GM18909 (cell line): ENCODE measurements at regions not wholly inside any gene's neighbourhood (a gene's known extent, or its start where the extent isn't known, plus 50 kb on each side); places are given as distances from the start of the nearest gene placed in this dataset.
"Not testable (repeated sequence)": the region's sequence is repeated elsewhere in the genome, so short reads cannot be mapped to it uniquely, and the experiment has no call there.

Source experiments
- ATAC-seq: cut with Tn5 transposase; IDR thresholded peaks from one replicate; pipeline ENCODE4 v1.9.1; 2021; ENCODE audit warnings: mild to moderate bottlenecking; ENCODE audit not compliant: unreplicated experiment, poor library complexity

DNA sequence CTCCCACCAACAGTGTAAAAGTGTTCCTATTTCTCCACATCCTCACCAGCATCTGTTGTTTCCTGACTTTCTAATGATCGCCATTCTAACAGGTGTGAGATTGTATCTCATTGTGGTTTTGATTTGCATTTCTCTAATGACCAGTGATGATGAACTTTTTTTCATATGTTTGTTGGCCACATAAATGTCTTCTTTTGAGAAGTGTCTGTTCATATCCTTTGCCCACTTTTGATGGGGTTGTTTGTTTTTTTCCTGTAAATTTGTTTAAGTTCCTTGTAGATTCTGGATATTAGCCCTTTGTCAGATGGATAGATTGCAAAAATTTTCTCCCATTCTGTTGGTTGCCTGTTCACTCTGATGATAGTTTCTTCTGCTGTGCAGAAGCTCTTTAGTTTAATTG lies 687.3 kb upstream of the ADGRB3 start:
- ATAC-seq = not testable (repeated sequence)

DNA sequence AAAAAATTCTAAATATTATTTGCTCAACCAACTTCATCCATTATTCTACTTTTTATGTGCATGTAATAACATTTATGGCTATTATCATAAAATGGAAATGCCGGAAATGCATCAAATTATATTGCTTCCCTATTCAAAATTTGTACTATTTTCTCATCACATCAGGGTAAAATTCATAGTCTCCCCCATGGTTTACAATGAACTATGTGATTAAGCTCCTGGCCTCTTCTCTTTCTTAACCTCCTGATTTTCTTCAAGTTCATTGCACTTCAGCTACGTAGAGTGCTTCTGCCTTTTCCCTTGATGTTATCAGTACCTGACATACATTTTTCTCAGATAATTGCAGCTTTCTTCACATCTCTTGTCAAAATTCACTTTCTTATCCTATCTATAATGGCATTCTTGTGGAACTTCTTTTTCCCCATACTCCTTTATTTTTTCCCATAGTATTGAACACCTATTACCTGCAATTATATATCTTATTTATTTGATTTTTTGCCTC lies 699.1 kb upstream of the ADGRB3 start:
- no peak for ATAC-seq

DNA sequence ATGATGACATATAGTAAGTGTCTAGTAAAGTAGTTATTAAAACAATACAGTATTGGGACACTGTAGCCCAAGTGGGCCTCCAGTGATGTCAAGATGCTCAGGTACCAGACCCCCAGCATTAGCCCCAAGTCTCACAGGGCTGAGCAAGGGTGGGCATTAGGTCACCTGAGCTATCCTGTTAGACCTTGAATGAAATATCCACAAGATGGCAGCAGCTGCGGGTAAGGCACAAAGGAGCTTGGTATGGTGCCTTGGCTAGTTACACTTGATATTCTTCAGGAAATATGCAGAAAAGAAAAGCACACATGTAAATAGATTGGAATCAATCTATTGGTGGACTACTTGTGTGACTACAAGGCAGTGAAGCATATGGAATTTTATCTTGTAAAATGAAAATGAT lies 701.8 kb upstream of the ADGRB3 start:
- ATAC-seq = no peak

DNA sequence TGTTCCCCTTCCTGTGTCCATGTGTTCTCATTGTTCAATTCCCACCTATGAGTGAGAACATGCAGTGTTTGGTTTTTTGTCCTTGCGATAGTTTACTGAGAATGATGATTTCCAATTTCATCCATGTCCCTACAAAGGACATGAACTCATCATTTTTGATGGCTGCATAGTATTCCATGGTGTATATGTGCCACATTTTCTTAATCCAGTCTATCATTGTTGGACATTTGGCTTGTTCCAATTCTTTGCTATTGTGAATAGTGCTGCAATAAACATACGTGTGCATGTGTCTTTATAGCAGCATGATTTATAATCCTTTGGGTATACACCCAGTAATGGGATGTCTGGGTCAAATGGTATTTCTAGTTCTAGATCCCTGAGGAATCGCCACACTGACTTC lies 712.5 kb upstream of the ADGRB3 start:
- not testable (repeated sequence) for ATAC-seq

DNA sequence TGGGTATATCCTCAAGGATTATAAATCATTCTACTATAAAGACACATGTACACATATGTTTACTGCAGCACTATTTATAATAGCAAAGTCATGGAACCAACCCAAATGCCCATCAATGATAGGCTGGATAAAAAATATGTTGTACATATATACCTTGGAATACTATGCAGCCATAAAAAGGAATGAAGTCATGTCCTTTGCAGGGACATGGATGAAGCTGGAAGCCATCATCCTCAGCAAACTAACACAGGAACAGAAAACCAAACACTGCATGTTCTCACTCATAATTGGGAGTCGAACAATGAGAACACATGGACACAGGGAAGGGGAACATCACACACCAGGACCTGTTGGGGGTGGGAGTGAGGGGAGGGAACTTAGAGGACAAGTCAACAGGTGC lies 715.0 kb upstream of the ADGRB3 start:
- not testable (repeated sequence) for ATAC-seq

DNA sequence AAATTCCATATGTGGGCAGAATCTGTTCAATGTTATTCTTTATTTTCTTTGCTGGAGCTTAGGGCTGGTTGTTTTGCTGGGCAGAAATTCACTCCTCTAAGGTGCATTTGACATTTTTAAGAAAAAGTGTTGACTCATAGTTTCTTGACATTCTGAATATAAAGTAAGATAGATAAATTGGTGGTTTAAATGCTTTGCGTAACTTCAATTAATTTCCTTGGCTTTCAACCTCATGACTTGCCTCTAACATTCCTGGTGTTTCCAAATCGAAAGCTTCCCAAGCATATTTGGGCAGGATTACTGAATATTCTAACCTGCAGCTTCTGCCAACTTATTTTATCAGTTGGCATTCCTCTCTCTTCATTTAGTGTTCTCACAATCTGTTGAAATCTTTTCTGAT lies 718.7 kb upstream of the ADGRB3 start:
- ATAC-seq = no peak

DNA sequence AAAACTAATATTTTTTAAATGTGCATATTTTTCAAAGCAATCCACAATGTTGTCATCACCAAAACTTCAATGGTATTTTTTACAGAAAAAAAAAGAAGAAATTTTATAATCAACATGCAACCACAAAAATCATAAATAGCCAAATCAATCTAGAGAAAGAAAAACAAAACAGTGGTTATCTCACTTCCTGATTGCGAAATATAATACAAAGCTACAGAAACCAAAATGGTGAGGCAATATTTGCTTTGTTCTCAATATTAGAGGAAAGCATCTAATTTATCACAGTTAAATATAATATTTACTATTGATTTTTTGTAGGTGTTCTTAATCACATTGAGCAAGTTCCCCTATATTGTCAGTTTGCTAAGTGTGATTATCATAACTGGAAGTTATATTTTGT lies 720.7 kb upstream of the ADGRB3 start:
- ATAC-seq = no peak

DNA sequence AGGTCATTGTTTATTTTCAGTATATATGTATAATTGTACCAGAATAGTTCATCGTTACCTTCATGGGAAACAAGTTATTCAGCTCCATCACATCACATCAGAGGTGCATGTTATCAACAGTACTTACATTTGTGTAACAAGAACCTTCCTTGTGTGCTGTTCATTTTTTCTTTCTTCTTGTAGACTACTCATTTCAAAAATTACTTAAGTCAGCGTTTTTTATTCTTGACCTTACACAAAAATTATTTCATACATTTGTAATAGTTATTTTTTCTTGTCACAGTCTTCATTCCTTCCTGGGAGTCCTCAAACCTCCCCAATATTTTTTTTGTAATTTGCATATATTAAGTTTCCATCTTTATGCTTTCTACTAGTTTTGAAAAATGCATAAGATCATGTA lies 725.7 kb upstream of the ADGRB3 start:
- ATAC-seq = no peak

DNA sequence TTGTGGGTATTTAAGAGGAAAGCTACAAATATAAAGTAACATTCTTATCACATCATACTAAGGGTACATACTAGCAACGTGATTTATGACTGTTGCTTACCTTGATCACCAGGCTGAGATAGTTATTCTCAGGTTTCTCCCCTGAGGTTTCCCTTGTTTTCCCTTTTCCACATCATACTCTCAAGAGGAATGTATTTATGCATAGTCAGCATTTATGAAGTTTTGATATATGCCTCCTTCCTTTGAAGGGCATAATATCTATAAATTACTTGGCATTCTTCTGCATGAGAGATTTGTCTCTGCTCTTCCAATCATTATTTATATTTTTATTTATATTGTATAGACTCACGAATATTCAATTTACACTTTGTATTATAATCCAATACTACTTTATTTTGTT lies 726.7 kb upstream of the ADGRB3 start:
- ATAC-seq = no peak

DNA sequence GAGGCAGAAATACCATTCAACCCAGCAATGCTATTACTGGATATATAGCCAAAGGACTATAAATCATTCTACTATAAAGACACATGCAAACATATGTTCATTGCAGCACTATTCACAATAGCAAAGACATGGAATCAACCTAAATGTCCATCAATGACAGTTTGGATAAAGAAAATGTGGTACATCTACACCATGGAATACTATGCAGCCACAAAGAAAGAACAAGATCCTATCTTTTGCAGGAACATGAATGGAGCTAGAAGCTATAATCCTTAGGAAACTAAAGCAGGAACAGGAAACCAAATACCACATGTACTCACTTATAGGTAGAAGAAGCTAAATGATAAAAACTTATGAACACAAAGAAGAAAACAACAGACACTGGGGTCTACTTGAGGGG lies 730.3 kb upstream of the ADGRB3 start:
- not testable (repeated sequence) for ATAC-seq

DNA sequence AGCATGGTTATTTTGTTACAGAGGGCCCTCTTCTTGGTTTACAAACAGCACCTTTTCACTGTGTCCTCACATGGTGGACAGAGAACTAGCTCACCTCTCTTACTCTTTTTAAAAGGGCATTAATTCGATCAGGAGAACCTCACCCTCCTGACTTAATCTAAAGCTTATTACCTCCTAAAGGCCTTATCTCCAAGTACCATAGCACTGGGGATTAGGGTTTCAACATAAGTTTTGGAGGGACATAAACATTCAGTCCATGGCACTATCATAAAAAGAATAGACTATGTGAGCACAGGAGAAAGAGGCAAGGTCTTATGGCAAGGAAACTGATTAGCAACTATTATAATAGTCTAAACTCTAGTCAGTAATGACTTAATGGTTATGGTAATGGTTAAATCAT lies 736.2 kb upstream of the ADGRB3 start:
- ATAC-seq = no peak

DNA sequence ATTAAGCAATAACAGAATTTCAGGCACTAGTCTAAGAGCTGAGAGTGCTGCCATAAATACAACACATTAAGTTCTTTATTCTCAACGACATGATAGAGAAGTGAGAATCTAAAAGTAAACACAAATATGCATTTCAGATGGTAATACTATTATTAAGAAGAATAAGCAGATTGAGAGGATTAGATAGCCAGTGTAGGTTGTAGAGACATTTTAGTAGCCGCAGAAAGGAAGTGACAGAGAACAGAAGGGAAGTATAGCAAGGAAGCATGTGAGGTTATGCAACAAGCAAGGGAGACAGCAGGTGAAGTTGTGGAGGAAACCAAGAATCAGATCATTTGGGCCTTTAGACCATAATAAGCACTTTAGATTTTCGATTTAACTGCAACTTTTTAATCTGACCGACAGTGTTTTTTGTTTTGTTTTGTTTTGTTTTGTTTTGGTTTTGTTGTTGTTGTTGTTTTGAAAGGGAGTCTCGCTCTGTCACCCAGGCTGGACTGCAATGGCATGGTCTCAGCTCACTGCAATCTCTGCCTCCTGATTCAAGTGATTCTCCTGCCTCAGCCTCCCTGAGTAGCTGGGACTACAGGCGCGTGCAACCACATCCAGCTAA lies 737.0 kb upstream of the ADGRB3 start:
- ATAC-seq = no peak

DNA sequence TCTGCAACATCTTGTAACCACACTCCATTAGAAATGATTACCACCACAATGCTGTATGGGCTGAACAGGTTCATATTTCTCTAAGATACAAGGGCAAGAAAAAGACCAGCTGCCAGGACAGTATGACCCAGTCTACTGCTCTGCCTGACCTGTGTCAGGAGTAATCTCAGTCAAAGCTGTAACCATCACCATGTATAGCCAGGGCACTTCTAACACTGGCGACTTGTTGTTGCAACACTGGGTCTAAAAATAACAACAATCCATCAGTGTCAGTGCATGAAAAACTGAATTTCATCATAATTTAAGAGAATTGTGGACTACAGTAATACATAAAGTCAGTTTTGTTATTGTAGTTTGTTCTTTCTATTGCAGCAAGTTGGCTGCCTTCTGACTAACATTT lies 738.6 kb upstream of the ADGRB3 start:
- ATAC-seq = no peak

DNA sequence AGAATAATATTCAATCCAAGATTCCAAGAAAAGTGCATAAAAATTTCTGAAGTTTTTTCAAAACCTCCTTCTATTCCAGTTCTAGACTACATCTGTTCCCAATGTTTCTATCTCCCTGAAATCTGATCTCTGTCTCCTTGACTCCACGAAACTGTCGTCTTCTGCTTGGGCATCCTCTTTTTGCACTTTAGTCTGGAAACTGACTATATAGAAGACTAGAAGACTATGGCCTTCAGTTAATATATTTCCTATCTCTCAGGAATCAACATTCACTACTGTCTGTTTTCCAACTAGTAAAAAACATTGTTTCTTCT lies 745.4 kb upstream of the ADGRB3 start:
- ATAC-seq = no peak

DNA sequence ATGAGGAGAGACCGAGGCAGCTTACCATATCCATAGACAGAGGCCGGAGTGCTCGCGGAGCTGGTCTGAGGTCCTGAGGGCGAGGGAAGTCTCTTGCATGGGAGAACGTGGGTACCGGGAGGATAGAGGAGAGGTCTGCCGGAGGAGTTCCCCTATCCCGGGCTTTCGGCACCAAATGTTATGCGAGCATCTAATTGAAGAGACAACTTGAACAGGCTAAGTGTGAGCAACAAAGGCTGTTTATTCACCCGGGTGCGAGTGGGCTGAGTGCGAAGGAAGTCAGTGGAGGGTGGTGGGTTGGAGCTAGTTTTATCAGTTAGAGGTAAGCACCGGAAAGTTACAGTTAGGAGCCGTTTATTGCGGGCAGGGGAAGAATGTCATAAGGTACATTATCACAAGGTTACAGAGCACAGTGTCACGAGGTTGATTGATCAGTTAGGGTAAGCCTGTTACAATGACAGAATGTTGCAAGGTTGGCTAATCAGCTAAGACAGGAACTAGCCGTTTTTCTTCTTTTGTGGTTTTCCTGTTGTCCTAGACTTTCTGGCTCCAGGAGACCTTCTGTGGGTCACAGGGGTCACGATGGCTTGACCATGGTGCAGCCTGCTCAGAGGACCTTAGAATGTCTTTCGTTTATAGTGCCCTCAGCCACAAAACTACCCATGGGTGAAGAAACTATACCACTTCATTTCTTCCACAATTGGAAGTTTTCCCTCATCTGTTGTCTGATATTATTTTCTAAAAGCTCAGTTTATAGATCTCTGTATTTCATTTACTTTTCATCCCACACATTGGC lies 746.0 kb upstream of the ADGRB3 start:
- no peak for ATAC-seq

DNA sequence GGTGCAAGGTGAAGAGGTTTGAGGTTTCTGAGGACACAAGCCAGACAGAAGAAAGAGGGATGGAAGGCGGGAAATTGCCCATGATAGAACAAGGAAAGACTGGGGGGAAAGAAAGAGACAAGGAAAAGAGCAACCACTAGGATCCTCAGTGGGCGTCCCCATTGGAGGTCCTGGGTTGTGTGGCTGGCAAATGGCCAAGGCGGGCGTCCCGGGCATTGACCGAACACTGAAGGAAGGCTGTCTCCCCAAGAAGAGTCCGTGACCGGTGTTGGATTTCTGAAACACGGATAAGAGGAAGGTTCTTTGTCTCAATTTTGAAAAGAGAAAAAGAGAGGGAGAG lies 746.6 kb upstream of the ADGRB3 start:
- ATAC-seq = no peak

DNA sequence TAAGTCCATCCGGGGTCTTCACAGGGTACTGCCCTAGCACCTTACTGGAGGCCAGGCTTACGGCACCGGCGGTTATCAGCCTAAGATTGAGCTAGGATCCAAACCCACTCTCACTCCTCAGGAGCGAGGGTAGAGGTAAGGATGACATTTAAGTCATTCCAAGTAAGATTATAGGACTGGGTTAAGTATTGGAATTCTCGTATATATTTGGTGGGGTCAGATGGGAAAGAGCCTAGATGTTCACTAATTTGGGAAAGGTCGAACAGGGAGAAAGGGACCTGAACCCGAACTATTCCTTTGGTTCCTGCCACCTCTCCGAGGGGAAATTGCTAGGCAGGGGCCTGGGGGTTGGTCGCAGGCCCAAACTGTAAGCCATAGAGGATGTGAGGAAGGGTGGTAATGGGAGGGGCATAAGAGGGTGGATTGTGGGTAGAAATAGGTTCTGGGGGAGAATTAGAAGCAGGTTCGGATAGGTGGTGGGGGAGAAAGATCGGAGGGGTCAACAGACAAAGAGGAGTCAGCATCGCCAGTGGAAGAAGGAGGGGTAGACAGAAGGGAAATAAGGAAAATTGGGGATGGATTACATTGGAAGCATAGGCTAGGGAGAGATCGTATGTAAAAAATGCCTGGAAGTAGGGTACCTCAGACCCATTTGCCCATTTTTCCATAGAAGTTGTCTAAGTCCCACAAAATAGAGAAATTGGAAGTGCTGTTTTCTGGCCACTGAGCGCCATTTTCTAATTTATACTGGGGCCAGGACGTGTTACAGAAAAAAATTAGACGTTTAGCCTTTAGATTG lies 747.1 kb upstream of the ADGRB3 start:
- no peak for ATAC-seq

DNA sequence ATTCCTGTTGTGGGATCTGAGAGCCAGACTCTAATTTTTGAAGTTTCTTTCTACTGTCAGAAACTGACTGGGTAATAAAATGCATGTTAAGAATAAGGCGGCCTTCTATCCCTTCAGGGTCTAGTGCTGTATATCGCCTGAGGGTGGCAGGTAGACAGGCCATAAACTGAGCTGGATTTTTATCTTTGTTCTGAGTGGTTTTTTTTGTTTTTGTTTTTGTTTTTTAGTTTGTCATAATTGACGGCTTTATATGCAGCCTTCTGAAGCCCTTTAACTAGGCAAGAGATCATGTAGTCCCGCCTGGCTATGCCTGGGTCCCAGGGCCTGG lies 747.7 kb upstream of the ADGRB3 start:
- ATAC-seq = no peak

DNA sequence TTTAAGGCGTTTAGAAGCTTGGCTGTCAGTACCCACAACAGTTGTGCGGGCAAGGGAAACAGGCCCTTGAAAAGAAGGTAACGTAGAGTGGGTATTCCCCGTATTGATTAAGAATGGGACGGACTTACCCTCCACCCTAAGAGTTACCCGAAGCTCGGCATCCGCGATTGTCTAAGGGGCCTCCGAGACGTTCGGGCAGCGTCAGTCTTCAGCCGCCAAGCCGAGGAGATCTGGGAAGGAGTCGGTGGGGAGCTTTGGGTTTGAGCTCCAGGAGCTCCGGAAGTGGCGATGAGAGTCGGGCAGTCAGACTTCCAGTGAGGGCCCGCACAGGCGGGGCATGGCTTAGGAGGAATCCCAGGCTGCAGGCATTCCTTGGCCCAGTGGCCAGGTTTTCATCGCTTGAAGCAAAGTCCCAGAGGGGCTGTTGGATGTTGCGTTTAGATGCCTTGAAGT lies 748.2 kb upstream of the ADGRB3 start:
- ATAC-seq = no peak

DNA sequence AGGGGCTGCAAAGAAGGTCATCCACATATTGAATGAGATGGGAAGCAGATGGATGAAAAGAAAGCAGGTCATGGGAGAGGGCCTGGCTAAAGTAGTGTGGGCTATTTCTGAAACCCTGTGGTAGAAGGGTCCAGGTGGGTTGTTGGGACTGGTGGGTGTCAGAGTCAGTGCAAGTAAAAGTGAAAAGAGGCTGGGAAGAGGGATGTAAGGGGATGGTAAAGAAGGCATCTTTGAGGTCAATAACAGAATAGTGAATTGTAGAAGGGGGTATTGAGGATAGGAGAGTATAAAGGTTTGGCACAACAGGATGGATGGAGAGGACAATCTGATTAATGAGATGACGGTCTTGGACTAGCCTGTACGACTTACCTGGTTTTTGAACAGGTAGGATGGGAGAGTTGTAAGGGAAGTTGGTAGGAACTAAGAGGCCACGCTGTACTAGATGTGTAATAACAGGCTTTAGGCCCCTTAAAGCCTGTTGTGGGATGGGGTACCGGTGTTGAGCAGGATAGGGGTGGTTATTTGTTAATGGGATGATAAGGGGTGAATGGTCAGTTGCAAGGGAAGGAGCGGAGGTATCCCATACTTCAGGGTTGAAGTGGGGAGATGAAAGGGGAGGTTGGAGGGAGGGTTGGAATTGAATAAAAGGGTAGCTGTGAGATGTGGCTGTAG lies 748.9 kb upstream of the ADGRB3 start:
- no peak for ATAC-seq
